ENCODE measurements at regions not wholly inside any gene's neighbourhood (a gene's known extent, or its start where the extent isn't known, plus 50 kb on each side); places are given as distances from the start of the nearest gene placed in this dataset.

DNA sequence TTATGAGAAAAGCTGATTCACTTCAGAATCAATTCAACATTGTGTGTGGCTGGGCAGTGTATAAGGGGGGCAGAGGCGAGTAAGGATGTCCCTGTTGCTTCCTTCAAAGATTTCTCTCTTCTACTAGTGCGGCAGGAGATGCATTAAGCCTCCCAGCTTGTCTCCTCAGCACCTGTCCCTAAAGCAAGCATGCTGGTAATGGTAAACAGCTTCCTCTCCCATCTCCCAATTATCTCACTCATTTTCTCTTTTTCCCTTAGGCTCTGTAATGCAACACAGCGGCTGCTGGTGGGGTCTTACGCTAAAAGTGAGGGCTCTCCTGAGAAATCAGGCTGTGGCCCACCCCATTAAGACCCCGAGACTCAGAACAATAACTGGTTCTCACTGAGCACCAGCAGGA lies 306.4 kb upstream of the ROPN1 start:
- ChIA-PET POLR2A (no interaction called here), CTCF (no interaction called here)
- intact Hi-C loops (cut with micrococcal nuclease; ENCODE audit: unreplicated experiment) (no loop called here), in situ Hi-C loops (cut with HindIII; ENCODE audit: low pct_unique_long_range_greater_than_20kb, low sequenced_read_pairs) (no loop called here)
- Histone ChIP-seq H3K4me1 (ENCODE audit: control insufficient read depth, insufficient read depth, low read length) (no peaks in the 10 kb centered on the region), H3K27me3 (ENCODE audit: control insufficient read depth, insufficient read depth, low read length) (peaks cover 31% of the 10 kb centered on the region), H3K4me3 (ENCODE audit: low read depth in 2 of 2, low read length in 2 of 2) (no peak overlapping the region), H3K36me3 (ENCODE audit: control insufficient read depth, insufficient read depth, low read length) (no peaks in the 10 kb centered on the region), H3K27ac (ENCODE audit: low read length) (no peak overlapping the region), H3K9me3 (ENCODE audit: control insufficient read depth, insufficient read depth, low read depth, low read length) (no peaks in the 10 kb centered on the region)
- no TSS peak for BruUV-seq (replicated peaks)
- TF ChIP-seq, protein P1, sequence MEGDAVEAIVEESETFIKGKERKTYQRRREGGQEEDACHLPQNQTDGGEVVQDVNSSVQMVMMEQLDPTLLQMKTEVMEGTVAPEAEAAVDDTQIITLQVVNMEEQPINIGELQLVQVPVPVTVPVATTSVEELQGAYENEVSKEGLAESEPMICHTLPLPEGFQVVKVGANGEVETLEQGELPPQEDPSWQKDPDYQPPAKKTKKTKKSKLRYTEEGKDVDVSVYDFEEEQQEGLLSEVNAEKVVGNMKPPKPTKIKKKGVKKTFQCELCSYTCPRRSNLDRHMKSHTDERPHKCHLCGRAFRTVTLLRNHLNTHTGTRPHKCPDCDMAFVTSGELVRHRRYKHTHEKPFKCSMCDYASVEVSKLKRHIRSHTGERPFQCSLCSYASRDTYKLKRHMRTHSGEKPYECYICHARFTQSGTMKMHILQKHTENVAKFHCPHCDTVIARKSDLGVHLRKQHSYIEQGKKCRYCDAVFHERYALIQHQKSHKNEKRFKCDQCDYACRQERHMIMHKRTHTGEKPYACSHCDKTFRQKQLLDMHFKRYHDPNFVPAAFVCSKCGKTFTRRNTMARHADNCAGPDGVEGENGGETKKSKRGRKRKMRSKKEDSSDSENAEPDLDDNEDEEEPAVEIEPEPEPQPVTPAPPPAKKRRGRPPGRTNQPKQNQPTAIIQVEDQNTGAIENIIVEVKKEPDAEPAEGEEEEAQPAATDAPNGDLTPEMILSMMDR (IDR thresholded peaks at IDR 0.05): no peak
- TF ChIP-seq TCF7L2 (IDR thresholded peaks at IDR 0.05; ENCODE audit: low read depth, low read length) (no peak), SIN3A (IDR thresholded peaks at IDR 0.05; ENCODE audit: borderline replicate concordance, insufficient read depth, low read depth, low read length) (no peak), POLR2AphosphoS5 (IDR thresholded peaks at IDR 0.05; ENCODE audit: low read depth, low read length) (no peak)
- TF ChIP-seq, protein P2, sequence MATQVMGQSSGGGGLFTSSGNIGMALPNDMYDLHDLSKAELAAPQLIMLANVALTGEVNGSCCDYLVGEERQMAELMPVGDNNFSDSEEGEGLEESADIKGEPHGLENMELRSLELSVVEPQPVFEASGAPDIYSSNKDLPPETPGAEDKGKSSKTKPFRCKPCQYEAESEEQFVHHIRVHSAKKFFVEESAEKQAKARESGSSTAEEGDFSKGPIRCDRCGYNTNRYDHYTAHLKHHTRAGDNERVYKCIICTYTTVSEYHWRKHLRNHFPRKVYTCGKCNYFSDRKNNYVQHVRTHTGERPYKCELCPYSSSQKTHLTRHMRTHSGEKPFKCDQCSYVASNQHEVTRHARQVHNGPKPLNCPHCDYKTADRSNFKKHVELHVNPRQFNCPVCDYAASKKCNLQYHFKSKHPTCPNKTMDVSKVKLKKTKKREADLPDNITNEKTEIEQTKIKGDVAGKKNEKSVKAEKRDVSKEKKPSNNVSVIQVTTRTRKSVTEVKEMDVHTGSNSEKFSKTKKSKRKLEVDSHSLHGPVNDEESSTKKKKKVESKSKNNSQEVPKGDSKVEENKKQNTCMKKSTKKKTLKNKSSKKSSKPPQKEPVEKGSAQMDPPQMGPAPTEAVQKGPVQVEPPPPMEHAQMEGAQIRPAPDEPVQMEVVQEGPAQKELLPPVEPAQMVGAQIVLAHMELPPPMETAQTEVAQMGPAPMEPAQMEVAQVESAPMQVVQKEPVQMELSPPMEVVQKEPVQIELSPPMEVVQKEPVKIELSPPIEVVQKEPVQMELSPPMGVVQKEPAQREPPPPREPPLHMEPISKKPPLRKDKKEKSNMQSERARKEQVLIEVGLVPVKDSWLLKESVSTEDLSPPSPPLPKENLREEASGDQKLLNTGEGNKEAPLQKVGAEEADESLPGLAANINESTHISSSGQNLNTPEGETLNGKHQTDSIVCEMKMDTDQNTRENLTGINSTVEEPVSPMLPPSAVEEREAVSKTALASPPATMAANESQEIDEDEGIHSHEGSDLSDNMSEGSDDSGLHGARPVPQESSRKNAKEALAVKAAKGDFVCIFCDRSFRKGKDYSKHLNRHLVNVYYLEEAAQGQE (IDR thresholded peaks at IDR 0.05; ENCODE audit: insufficient read depth in 1 of 2, low read depth in 2 of 2, low read length in 1 of 2): no peak
- no peak for DNase-seq (ENCODE audit: low read depth, low spot score)
- no peak for ATAC-seq

DNA sequence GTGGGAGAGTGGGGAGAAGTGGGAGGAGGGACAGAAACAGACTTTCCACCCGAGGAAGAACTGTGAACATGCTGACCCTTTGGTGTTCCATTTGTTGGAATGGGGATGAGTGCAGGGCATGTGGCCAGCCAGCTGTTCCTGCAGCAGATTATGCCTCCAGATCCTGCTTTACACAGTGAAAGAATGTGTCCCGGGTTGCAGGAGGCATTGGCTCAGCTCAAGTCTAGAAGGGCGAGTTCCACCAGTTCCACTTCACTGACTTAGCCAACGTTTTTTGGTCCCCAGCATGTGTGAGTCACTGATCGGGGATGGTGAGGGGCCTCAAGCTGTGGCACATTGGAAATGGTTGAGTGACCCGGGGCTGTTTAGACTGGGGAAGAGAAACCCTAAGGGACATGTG lies 307.0 kb upstream of the ROPN1 start:
- Histone ChIP-seq H3K27ac (ENCODE audit: low read length) (no peak overlapping the region), H3K4me3 (ENCODE audit: low read depth in 2 of 2, low read length in 2 of 2) (no peak overlapping the region), H3K9me3 (ENCODE audit: control insufficient read depth, insufficient read depth, low read depth, low read length) (no peaks in the 10 kb centered on the region), H3K36me3 (ENCODE audit: control insufficient read depth, insufficient read depth, low read length) (no peaks in the 10 kb centered on the region), H3K27me3 (ENCODE audit: control insufficient read depth, insufficient read depth, low read length) (peaks cover 27% of the 10 kb centered on the region), H3K4me1 (ENCODE audit: control insufficient read depth, insufficient read depth, low read length) (no peaks in the 10 kb centered on the region)
- ChIA-PET CTCF (no interaction called here), POLR2A (no interaction called here)
- no peak for DNase-seq (ENCODE audit: low read depth, low spot score)
- no TSS peak for BruUV-seq (replicated peaks)
- TF ChIP-seq SIN3A (IDR thresholded peaks at IDR 0.05; ENCODE audit: borderline replicate concordance, insufficient read depth, low read depth, low read length) (no peak), TCF7L2 (IDR thresholded peaks at IDR 0.05; ENCODE audit: low read depth, low read length) (no peak), POLR2AphosphoS5 (IDR thresholded peaks at IDR 0.05; ENCODE audit: low read depth, low read length) (no peak)
- TF ChIP-seq, protein P1 (IDR thresholded peaks at IDR 0.05): no peak
- TF ChIP-seq, protein P2 (IDR thresholded peaks at IDR 0.05; ENCODE audit: insufficient read depth in 1 of 2, low read depth in 2 of 2, low read length in 1 of 2): no peak
- in situ Hi-C loops (cut with HindIII; ENCODE audit: low pct_unique_long_range_greater_than_20kb, low sequenced_read_pairs): no loop called here
- intact Hi-C loops (cut with micrococcal nuclease; ENCODE audit: unreplicated experiment): no loop called here
- ATAC-seq: no peak
